NB4 (cell line): ENCODE measurements at regions not wholly inside any gene's neighbourhood (a gene's known extent, or its start where the extent isn't known, plus 50 kb on each side); places are given as distances from the start of the nearest gene placed in this dataset.

Experiments
- DNase-seq: peaks from one replicate; pipeline ENCODE4 v3.0.0; 2010; ENCODE audit warnings: low read depth
- H3K4me3 ChIP-seq: one replicate; pipeline ENCODE4 v1.5.1; 2011; ENCODE audit warnings: mild to moderate bottlenecking, low read depth, low read length, moderate library complexity
- CTCF ChIP-seq: IDR thresholded peaks from one replicate; pipeline ENCODE4 v1.5.1; 2012; ENCODE audit warnings: low read depth, low read length
- MAX ChIP-seq: IDR thresholded peaks from 2 replicates; pipeline ENCODE4 v1.6.1; 2011; ENCODE audit warnings: low read depth, low read length
- MYC ChIP-seq: IDR thresholded peaks from 2 replicates; pipeline ENCODE4 v1.6.1; 2011; ENCODE audit warnings: low read depth, low read length
- POLR2A ChIP-seq: IDR thresholded peaks from 2 replicates; pipeline ENCODE4 v1.6.1; 2011; ENCODE audit warnings: mild to moderate bottlenecking; ENCODE audit not compliant: insufficient read length; ENCODE audit errors: extremely low read depth

- DNase-seq: peak; percentile 71
- TF ChIP-seq MYC (no peak), POLR2A (no peak), MAX (no peak), CTCF (no peak)
- no peak overlapping the region for H3K4me3 ChIP-seq
Observed at GRCh38 chr3:132261506-132261905, 55.7 kb upstream of the ACP3 start.

GRCh38 chr3:132262305-132262704, 54.9 kb upstream of the ACP3 start:
- H3K4me3 ChIP-seq: no peak overlapping the region
- TF ChIP-seq CTCF (no peak), MYC (no peak), MAX (no peak)
- DNase-seq: no peak

GRCh38 chr3:132262956-132263355, 54.3 kb upstream of the ACP3 start:
- H3K4me3 ChIP-seq: no peak overlapping the region
- no peak for DNase-seq
- TF ChIP-seq MYC (no peak), MAX (no peak), POLR2A (no peak), CTCF (no peak)

- no peak for TF ChIP-seq MYC
- no peak for TF ChIP-seq MAX
- TF ChIP-seq POLR2A: no peak
- no peak for TF ChIP-seq CTCF
- no peak for DNase-seq
- H3K4me3 ChIP-seq: no peak overlapping the region
Observed at GRCh38 chr3:132265028-132265427, 52.2 kb upstream of the ACP3 start.

- DNase-seq: no peak
- no peak overlapping the region for H3K4me3 ChIP-seq
- no peak for TF ChIP-seq POLR2A
- TF ChIP-seq CTCF: no peak
- TF ChIP-seq MYC: no peak
- TF ChIP-seq MAX: no peak
Observed at GRCh38 chr3:132265488-132265887, 51.7 kb upstream of the ACP3 start.

GRCh38 chr3:132267391-132267993, 49.7 kb upstream of the ACP3 start:
- TF ChIP-seq MYC (no peak), MAX (no peak), POLR2A (no peak), CTCF (no peak)
- DNase-seq: no peak
- no peak overlapping the region for H3K4me3 ChIP-seq
